Colonic mucosa (tissue), 4 donors: ENCODE measurements at regions not wholly inside any gene's neighbourhood (a gene's known extent, or its start where the extent isn't known, plus 50 kb on each side); places are given as distances from the start of the nearest gene placed in this dataset.

Experiments
- DNase-seq: peaks from one replicate; pipeline ENCODE4 v3.0.0-alpha.2; 2020
- H3K27ac ChIP-seq: fragments of 200-600 bp; one replicate; pipeline ENCODE4 v1.8.0; 2021
- H3K27me3 ChIP-seq: fragments of 200-600 bp; one replicate; pipeline ENCODE4 v1.8.0; 2021
- H3K36me3 ChIP-seq: fragments of 200-600 bp; one replicate; pipeline ENCODE4 v1.8.0; 2021
- H3K4me1 ChIP-seq: fragments of 200-600 bp; one replicate; pipeline ENCODE4 v1.8.0; 2021; ENCODE audit warnings: mild to moderate bottlenecking
- H3K4me3 ChIP-seq: fragments of 200-600 bp; one replicate; pipeline ENCODE4 v1.8.0; 2021
- H3K9ac ChIP-seq, 2 donors: one replicate each; pipeline ENCODE4 v1.7.0; 2013; ENCODE audit warnings: control low read depth in 2 of 2, low read depth in 2 of 2, low read length in 2 of 2
- H3K9me3 ChIP-seq: fragments of 200-600 bp; one replicate; pipeline ENCODE4 v1.8.0; 2021
- intact Hi-C: fragments of 100-400 bp; cut with DNase I; formaldehyde crosslinking; loops from one replicate; pipeline ENCODE4 v1.14.1; 2022
- TF ChIP-seq, protein P1 (sequence below): fragments of 200-600 bp; IDR thresholded peaks from one replicate; pipeline ENCODE4 v1.8.0; 2022; ENCODE audit warnings: antibody characterized with exemption, mild to moderate bottlenecking
- donor health status: healthy.
- donor health status: DM: no; HTN: no; CAD: no.
- donor health status: DM: no; HTN: no; CAD: no.

DNA sequence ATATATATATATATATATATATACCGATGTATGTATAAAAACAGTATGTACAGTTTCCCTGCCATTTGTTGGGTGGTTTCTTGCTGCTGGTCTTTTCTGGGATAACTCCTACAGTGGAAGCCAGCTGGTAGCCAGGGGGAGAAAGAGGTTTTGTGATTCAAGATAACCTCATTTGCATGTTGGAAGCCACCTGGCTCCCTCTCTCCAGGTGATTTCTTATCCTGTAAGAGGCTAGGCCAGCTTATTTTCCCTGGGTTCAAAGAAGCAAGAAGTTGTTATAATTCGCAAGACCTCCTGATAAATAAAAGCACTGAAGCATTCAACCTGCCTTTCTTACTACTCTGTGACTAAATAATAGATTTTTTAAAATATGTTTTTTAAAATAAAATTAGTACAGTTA lies 443.3 kb downstream of the VGLL3 start:
- intact Hi-C loops, result no loop called here
- Histone ChIP-seq H3K27me3 (no peaks in the 10 kb centered on the region), H3K36me3 (no peaks in the 10 kb centered on the region), H3K27ac (no peak overlapping the region), H3K4me3 (no peak overlapping the region), H3K9me3 (no peaks in the 10 kb centered on the region), H3K9ac (no peak overlapping the region), H3K4me1 (no peaks in the 10 kb centered on the region)
- DNase-seq, result no peak
- TF ChIP-seq, protein P1, sequence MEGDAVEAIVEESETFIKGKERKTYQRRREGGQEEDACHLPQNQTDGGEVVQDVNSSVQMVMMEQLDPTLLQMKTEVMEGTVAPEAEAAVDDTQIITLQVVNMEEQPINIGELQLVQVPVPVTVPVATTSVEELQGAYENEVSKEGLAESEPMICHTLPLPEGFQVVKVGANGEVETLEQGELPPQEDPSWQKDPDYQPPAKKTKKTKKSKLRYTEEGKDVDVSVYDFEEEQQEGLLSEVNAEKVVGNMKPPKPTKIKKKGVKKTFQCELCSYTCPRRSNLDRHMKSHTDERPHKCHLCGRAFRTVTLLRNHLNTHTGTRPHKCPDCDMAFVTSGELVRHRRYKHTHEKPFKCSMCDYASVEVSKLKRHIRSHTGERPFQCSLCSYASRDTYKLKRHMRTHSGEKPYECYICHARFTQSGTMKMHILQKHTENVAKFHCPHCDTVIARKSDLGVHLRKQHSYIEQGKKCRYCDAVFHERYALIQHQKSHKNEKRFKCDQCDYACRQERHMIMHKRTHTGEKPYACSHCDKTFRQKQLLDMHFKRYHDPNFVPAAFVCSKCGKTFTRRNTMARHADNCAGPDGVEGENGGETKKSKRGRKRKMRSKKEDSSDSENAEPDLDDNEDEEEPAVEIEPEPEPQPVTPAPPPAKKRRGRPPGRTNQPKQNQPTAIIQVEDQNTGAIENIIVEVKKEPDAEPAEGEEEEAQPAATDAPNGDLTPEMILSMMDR, result no peak

DNA sequence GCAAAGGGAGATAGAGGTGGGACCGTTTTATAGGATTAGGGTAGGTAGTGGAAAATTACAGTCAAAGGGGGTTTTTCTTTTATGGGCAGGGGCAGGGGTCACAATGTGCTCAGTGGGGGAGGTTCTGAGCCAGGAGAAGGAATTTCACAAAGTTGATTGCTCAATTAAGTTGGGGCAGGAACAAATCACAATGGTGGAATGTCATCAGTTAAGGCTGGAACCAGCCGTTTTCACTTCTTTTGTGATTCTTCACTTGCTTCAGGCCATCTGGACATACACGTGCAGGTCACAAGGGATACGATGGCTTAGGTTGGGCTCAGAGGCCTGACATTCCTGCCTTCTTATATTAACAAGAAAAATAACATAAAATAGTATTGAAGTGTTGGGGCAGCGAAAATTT lies 453.8 kb downstream of the VGLL3 start:
- Histone ChIP-seq H3K4me3 (no peak overlapping the region), H3K27ac (no peak overlapping the region), H3K9ac (no peak overlapping the region), H3K4me1 (no peaks in the 10 kb centered on the region), H3K9me3 (no peaks in the 10 kb centered on the region), H3K27me3 (no peaks in the 10 kb centered on the region), H3K36me3 (no peaks in the 10 kb centered on the region)
- TF ChIP-seq, protein P1, result no peak
- no peak for DNase-seq
- intact Hi-C loops, result no loop called here

DNA sequence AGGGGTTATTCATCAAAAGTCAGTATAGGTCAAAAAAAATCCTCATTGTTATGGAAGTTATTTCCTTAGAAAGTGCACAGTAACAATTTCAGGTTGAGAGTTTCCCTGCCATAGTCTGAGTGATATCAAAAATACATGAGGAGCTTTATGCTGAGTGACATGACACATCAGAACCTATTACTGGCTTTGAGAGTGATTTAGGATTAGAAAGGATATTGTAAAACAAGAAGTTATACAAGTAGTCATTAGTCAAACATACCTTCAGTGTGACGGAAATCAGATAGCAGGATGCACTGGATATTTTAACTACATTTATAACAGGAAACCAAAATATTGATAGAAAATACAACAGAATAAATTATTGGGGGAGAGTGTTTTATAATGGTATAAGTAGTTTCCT lies 471.1 kb downstream of the VGLL3 start:
- H3K4me3 ChIP-seq, result no peak overlapping the region
- H3K9ac ChIP-seq, result no peak overlapping the region
- H3K27ac ChIP-seq, result no peak overlapping the region
- no peaks in the 10 kb centered on the region for H3K9me3 ChIP-seq
- H3K4me1 ChIP-seq, result no peaks in the 10 kb centered on the region
- TF ChIP-seq, protein P1, result no peak
- no peaks in the 10 kb centered on the region for H3K36me3 ChIP-seq
- intact Hi-C loops, result no loop called here
- no peaks in the 10 kb centered on the region for H3K27me3 ChIP-seq
- DNase-seq, result no peak

DNA sequence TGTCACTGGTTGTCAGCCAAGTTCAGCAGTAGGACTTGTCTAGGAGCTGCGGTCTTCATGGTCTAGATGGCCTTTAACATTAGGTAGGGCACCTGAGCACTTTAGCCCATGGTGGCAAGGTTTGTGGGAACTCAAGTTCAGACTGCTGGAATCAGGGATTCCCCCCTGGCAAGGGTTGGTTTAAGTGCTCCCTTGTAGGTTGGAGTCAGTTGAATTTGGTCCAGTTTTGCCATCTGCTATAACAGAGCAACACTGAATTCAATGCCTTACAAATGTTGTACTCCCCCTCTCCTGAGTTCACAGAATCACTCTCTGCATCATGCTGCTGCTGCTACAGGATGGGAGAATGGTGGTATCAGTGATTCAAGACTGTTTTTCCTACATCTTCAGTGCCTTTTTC lies 509.3 kb downstream of the VGLL3 start:
- no peaks in the 10 kb centered on the region for H3K4me1 ChIP-seq
- DNase-seq, result no peak
- no peaks in the 10 kb centered on the region for H3K9me3 ChIP-seq
- no peaks in the 10 kb centered on the region for H3K27me3 ChIP-seq
- H3K27ac ChIP-seq, result no peak overlapping the region
- TF ChIP-seq, protein P1, result no peak
- H3K4me3 ChIP-seq, result no peak overlapping the region
- no peak overlapping the region for H3K9ac ChIP-seq
- no peaks in the 10 kb centered on the region for H3K36me3 ChIP-seq
- intact Hi-C loops, result no loop called here

DNA sequence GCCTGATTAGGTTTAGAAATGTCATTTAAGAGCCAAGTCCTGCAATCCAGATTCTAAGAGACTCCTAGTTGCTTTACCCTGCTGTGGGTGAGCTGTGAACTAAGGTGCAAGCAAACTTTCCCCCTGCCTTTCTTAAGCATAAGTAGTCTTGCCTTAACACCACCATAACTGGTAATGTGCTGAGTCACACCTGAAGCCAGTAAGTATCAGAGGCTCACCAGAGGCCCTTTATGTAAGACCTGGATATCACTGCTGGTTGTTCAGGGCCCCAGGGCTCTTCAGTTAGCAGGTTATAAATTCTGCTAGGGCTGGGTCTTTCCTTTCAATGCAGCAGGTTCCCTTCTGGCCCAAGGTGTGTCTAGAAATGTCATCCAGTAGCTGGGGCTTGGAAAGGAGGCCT lies 509.9 kb downstream of the VGLL3 start:
- no peaks in the 10 kb centered on the region for H3K27me3 ChIP-seq
- H3K36me3 ChIP-seq, result no peaks in the 10 kb centered on the region
- intact Hi-C loops, result no loop called here
- H3K4me3 ChIP-seq, result no peak overlapping the region
- no peak overlapping the region for H3K9ac ChIP-seq
- no peak overlapping the region for H3K27ac ChIP-seq
- no peaks in the 10 kb centered on the region for H3K9me3 ChIP-seq
- TF ChIP-seq, protein P1, result no peak
- DNase-seq, result no peak
- H3K4me1 ChIP-seq, result no peaks in the 10 kb centered on the region

DNA sequence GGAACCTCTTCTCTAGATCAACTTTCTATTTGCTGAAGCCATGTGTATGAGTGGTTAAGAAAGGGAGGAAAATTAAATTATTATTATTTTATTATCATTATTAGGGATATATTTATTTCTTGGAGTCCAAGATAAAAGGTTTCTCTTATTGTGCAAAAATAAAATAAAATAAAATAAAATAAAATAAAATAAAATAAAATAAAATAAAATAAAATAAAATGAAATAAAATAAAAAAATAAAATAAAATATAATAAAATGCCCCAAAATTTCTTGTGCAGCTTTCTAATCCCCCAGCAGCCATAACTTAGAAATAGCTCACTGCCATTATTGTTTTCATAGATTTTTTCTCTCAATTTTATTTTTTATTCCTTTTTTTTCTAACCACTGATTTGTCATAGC lies 526.8 kb downstream of the VGLL3 start:
- H3K36me3 ChIP-seq, result no peaks in the 10 kb centered on the region
- DNase-seq, result no peak
- TF ChIP-seq, protein P1, result no peak
- intact Hi-C loops, result no loop called here
- no peaks in the 10 kb centered on the region for H3K27me3 ChIP-seq
- no peak overlapping the region for H3K27ac ChIP-seq
- H3K4me3 ChIP-seq, result no peak overlapping the region
- no peaks in the 10 kb centered on the region for H3K9me3 ChIP-seq
- no peak overlapping the region for H3K9ac ChIP-seq
- H3K4me1 ChIP-seq, result no peaks in the 10 kb centered on the region
